Ishikawa (cell line): ENCODE measurements at regions not wholly inside any gene's neighbourhood (a gene's known extent, or its start where the extent isn't known, plus 50 kb on each side); places are given as distances from the start of the nearest gene placed in this dataset.

Experiments used
- EGR1 ChIP-seq: IDR thresholded peaks from 2 replicates; pipeline ENCODE4 v1.6.1; 2012
- EP300 ChIP-seq: IDR thresholded peaks from 2 replicates; pipeline ENCODE4 v1.6.1; 2012; ENCODE audit warnings: borderline replicate concordance
- TAF1 ChIP-seq: IDR thresholded peaks from 2 replicates; pipeline ENCODE4 v1.6.1; 2012; ENCODE audit warnings: low read depth, mild to moderate bottlenecking
- TCF12 ChIP-seq: IDR thresholded peaks from 2 replicates; pipeline ENCODE4 v1.6.1; 2012; ENCODE audit warnings: low read depth
- YY1 ChIP-seq: IDR thresholded peaks from 2 replicates; pipeline ENCODE4 v1.6.1; 2012; ENCODE audit warnings: low read depth
- TF ChIP-seq, protein P1 (sequence below): IDR thresholded peaks from 2 replicates; pipeline ENCODE4 v1.6.1; 2012; ENCODE audit warnings: low read depth, mild to moderate bottlenecking
- TF ChIP-seq, protein P2 (sequence below): IDR thresholded peaks from 2 replicates; pipeline ENCODE4 v1.6.1; 2012

- TF ChIP-seq TCF12: no peak
- no peak for TF ChIP-seq EP300
- TF ChIP-seq, protein P1, sequence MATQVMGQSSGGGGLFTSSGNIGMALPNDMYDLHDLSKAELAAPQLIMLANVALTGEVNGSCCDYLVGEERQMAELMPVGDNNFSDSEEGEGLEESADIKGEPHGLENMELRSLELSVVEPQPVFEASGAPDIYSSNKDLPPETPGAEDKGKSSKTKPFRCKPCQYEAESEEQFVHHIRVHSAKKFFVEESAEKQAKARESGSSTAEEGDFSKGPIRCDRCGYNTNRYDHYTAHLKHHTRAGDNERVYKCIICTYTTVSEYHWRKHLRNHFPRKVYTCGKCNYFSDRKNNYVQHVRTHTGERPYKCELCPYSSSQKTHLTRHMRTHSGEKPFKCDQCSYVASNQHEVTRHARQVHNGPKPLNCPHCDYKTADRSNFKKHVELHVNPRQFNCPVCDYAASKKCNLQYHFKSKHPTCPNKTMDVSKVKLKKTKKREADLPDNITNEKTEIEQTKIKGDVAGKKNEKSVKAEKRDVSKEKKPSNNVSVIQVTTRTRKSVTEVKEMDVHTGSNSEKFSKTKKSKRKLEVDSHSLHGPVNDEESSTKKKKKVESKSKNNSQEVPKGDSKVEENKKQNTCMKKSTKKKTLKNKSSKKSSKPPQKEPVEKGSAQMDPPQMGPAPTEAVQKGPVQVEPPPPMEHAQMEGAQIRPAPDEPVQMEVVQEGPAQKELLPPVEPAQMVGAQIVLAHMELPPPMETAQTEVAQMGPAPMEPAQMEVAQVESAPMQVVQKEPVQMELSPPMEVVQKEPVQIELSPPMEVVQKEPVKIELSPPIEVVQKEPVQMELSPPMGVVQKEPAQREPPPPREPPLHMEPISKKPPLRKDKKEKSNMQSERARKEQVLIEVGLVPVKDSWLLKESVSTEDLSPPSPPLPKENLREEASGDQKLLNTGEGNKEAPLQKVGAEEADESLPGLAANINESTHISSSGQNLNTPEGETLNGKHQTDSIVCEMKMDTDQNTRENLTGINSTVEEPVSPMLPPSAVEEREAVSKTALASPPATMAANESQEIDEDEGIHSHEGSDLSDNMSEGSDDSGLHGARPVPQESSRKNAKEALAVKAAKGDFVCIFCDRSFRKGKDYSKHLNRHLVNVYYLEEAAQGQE: no peak
- TF ChIP-seq, protein P2, sequence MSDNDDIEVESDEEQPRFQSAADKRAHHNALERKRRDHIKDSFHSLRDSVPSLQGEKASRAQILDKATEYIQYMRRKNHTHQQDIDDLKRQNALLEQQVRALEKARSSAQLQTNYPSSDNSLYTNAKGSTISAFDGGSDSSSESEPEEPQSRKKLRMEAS: no peak
- no peak for TF ChIP-seq YY1
- no peak for TF ChIP-seq TAF1
- TF ChIP-seq EGR1: no peak
Measured at GRCh38 chr11:8833568-8834315, 77.2 kb upstream of the AKIP1 start.
